HG03103 (cell line): ENCODE measurements at regions not wholly inside any gene's neighbourhood (a gene's known extent, or its start where the extent isn't known, plus 50 kb on each side); places are given as distances from the start of the nearest gene placed in this dataset.

Experiments
- ATAC-seq: cut with Tn5 transposase; IDR thresholded peaks from one replicate; pipeline ENCODE4 v1.9.1; 2021; ENCODE audit warnings: low read depth; ENCODE audit not compliant: unreplicated experiment

DNA sequence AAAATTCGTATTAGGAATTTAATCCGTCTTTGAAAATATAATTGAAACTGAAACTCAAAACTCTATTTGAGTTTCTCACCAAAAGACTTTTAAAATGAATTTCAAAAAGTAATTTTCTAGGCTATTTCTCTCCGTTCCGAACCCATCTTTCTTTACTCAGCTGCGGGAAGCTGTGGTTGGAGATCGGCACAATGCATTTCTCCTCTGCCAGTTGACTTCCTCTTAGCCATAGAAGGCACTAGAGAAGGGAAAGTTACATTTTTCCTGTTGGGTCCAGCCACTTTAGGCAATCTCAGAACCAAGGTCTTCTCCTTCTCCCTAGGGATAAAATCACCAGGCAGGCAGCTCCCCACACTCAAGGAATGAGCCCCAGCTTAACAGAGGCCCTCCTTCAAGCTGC is 133.6 kb upstream of the COL1A2 start:
- ATAC-seq = no peak

GRCh38 chr7:94264756-94265155 is 129.9 kb upstream of the COL1A2 start:
- no peak for ATAC-seq

DNA sequence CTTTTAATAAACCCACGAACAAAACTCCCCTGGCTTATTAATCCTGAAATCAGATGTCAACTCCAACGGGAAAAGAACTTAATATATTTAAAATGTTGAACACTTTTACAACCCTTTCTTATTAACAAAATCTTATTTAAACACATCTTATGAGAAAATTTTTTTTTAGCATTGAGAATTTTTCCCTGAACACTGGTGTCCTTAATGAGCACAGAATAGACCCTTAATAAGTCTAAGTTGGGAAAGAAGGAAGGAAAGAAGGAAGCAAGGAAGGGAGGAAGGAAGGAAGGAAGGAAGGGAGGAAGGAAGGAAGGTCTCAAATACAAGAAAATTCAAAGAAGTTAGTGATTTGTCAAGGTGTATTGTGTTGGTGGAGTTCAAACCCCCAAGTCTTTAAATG is 129.2 kb upstream of the COL1A2 start:
- ATAC-seq = no peak

DNA sequence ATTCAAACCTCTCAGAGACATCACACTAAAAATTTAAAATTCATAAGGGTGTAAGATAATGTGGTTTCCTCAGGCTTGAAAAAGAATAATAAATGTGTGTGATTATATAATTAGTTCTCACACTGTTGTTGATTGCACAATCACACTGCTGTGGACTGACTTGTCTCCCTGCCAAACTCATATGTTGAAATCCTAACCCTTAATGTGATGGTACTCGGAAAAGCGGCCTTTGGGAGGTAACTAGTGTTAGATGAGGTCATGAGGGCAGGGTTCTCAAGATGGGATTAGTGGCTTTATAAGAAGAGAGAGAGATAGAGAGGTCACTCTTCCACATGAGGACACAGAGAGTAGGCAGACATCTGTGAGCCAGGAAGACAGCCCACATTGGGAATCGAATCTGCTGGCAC is 128.5 kb upstream of the COL1A2 start:
- ATAC-seq = no peak

GRCh38 chr7:94270772-94271171 is 123.9 kb upstream of the COL1A2 start:
- ATAC-seq = no peak

GRCh38 chr7:94272821-94273583 is 121.7 kb upstream of the COL1A2 start:
- no peak for ATAC-seq

GRCh38 chr7:94274828-94275227 is 119.9 kb upstream of the COL1A2 start:
- ATAC-seq = no peak

- no peak for ATAC-seq
Observed at GRCh38 chr7:94276027-94276426, 118.7 kb upstream of the COL1A2 start.

DNA sequence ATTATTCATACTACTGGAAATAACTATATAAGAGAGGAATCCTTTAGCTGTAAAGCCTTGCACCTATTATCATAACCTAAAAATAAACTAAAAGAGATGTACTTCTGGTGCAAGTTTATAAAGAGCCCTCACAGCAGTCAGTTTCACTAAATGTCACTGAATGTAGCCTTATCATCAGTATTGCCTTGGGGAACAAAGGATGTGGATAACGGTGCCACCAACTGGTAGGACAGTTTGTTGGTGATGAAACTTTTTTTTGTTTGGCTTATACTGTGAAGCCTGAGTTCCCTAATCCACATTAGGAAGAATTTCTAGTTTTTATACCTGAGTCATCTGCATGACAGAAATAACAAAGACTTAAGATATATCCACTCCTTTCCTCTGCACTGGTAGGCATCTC is 117.9 kb upstream of the COL1A2 start:
- peak; percentile 66 for ATAC-seq

DNA sequence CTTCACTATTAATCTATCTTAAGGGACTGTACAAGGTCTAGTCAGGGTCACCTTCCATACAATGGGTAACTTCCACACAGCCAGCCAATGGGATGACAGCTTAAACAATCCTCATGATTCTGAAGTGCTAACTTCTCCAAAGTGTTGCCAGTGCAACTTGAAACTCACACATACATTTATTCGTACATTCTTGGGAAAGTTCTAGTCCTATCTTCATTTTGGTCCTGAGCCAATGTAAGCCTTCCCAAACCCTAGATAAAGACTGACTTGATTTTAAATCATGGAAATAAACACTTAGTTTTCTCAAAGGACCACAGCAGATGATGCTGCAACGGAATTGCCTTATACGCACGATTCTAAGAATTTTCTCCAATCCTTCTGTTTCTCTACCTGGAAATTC is 117.5 kb upstream of the COL1A2 start:
- no peak for ATAC-seq

GRCh38 chr7:94280851-94281250 is 113.8 kb upstream of the COL1A2 start:
- no peak for ATAC-seq

- ATAC-seq = no peak
Observed at GRCh38 chr7:94284104-94284503, 110.6 kb upstream of the COL1A2 start.

DNA sequence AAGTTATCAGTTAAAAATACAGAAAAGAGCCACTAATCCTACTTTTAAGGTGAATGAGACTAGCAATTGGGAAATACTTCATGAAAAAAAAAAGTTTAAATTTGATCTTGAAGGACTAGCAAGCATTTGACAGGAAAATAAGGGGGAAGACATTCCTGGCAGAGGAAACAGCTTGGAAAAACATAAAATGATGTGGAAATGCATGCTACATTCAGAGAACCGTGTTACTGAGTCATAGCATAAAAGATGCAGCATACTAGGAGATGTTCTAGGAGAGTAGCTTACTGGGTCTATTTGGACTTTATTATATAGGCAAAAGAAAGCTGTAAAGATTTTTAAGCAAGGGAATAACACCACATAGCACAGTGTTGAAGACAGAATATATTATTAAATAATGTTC is 108.6 kb upstream of the COL1A2 start:
- no peak for ATAC-seq

DNA sequence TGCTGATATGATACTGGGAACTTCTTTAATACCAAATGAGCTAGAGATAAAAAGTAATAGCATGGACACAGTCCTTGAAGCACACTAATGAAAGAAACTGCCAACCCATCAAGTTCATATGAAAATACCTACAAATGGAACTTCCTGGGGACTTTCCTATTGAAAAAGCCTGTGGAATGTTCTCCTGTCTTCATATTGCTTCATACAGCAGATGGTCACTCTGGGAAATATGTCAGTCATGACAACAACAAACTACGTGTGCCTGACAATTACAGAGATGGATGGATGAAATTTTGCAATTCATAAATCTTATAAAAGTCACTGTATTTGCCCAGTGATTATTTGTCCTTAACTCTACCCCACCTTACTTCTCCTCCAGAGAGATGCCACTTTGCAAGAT is 106.6 kb upstream of the COL1A2 start:
- ATAC-seq = no peak

GRCh38 chr7:94289071-94289470 is 105.6 kb upstream of the COL1A2 start:
- ATAC-seq = no peak

DNA sequence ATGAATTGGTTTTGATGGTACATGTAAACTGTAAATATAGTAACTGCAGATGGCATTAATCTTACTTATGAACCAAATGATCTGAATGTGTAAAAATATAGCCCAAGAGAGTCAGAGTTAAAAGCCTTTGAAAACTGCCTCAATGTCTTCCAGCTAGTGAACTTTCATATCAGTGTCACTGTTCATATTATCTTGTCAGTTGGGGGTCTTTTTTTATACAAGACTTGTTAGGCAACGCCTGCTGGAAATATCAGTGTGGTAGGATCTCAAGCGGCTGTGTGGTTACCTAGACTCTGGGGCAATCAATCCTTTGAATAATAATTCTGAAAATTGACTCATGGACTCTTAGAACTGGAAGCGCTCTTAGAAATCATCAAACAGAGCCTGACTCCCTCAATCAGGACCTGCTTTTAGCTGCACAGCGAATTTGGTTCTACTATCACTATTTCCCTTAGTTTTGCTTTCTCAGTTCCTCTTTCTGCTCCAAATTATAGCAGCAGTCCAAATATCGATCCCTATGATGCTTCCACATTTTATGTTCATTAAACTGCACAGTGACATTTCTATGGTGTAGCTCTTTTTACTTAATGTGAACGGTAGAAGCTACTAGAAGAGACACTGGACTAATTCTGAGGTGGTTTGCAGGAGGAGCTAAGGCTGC is 100.1 kb upstream of the COL1A2 start:
- ATAC-seq = no peak

- no peak for ATAC-seq
Observed at GRCh38 chr7:94295850-94296249, 98.8 kb upstream of the COL1A2 start.

- ATAC-seq = no peak
Observed at GRCh38 chr7:94296881-94297280, 97.8 kb upstream of the COL1A2 start.

DNA sequence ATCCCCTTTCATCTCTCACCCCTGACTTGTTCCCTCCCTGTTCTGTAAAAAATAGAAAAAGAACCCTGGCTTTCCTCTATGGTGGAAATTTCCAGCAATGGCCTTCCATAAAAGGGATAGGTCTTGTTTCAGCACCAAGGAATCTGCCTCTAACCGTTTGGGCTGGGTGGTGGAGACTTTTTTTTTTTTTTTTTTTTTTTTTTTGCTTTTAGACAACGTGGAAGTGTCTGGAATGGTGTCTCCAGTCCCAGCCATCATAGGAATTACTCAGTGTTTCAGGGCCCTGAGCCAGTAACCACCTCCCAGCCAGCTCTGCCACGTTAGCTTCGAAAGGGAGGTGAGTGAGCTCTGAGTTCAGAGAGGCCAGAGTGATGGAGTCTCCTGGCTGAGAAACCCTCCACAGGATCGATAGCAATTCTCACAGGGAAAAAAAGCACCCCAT is 97.3 kb upstream of the COL1A2 start:
- ATAC-seq = no peak

DNA sequence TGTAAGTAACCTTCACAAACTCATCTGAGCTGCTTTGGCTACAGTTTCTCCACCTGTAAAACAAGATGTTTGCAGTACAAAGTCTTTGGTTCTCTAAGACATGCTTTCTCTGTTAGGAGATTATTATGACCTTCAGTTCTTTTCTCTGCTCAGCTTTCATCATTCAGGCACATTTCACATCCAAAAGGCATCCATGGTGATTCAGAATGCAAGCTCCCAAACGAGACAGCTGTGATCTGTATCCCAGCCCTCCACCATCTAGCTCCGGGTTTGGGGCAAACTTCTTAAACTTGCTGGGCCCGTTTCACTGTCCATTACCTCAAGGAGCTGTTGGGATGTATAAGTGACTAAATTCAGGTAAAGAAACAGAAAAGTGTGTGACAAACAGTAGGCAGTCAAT is 95.8 kb upstream of the COL1A2 start:
- no peak for ATAC-seq

DNA sequence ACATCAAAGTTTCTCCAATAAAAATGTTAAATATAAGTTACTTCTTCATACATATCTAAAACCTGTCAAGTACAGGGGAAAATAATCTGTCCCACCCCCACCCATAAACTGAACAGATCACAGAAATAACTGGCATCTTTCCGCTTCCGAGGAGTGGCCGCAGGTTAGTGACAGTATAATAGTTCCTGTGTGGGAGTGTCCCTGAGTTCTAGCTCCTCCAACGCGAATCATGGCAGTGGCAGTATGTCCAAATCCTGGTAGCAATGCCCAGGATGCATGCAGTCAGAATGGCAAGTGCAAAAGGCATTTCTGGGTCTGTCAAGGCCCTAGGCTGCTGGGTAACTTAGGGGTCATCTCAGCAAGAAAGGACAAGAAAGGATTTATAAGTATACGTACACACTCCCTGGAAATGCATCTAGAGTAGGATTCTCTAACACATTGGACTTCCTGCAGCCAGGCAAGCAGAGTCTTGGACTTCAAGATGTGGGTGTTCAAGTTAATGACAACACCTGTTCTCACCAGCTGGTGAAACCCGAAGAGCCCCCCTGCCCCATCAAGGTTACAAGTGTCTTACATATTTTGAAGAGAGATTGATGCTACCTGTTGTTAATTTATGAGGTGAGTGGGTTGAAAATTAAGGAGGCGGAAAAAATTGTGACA is 94.4 kb upstream of the COL1A2 start:
- no peak for ATAC-seq
